RPMI7951 (cell line): ENCODE measurements at regions not wholly inside any gene's neighbourhood (a gene's known extent, or its start where the extent isn't known, plus 50 kb on each side); places are given as distances from the start of the nearest gene placed in this dataset.
A peak's percentile ranks its signal among the peaks of the same experiment; 100 is the strongest.
"Not testable (repeated sequence)": the region's sequence is repeated elsewhere in the genome, so short reads cannot be mapped to it uniquely, and the experiment has no call there.

Experiments
- DNase-seq: peaks from one replicate; pipeline ENCODE4 v3.0.0-alpha.2; 2012; ENCODE audit warnings: low read depth

DNA sequence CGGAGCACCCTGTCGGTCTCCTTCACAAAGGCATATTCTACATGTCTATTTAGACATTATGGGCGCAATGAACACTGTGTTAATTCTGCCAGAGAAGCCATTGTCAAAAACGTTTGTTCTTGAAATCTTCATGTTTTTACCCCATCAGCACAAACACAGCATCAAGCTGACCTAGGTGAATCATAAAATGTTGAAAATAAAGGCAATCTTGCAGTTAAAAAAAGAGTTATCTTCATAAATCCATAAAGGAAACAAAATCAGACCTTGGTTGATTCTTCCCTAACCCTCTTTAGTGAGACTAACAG lies 154.9 kb downstream of the DIO2 start:
- no peak for DNase-seq

GRCh38 chr14:80055667-80056496 lies 155.4 kb downstream of the DIO2 start:
- peak; percentile 34 for DNase-seq

GRCh38 chr14:80055226-80055625 lies 156.1 kb downstream of the DIO2 start:
- DNase-seq, result no peak

DNA sequence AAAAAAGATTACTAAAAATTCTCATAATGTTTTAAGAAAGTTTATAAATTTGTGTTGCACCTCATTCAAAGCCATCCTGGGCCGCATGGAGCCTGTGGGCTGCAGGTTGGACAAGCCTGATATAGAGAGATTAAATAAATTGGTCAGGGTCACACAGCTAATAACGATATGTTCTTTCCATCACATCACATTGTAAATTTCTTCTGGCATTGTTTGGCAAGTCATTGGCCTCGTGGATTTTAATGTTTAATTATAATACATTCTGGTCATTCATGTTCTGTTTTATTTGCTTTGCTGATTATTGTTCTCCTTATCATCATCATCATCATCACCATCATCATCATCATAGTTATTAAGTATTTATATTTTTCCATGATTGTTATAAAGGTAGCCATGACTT lies 157.3 kb downstream of the DIO2 start:
- DNase-seq, result no peak

DNA sequence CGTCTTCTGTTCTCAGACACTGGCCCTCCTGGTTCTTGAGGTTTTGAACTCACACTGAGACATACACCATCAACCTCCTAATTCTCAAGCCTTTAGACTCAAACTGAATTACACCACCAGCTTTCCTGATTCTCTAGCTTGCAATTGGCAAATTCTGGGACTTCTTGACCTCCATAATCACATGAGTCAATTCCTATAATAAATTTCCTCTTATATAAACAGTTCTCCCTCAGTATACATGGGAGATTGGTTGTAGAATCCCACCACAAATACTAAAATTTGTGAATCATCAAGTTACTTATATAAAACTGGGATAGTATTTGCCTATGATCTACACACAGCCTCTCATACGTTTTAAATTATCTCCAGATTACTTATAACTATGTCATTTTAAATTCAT lies 162.2 kb downstream of the DIO2 start:
- DNase-seq, result no peak

DNA sequence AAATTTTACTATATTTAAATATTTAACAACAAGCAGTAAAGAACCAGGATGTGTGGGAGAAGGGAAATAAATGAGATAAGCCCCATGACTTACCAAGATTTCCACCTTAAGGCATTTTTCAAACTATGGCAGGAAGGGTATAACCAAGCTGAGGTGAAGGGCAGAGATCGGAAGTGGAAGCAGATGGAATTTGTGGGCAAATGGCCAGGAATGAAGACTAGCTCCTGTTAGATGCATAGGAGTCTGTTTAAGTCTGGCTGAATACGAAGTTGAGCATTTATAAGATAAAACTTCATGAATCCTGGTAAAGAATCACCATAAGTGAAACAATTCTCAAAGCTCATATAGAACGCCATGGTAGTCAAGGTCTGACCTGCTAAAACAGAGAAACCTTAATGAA lies 163.5 kb downstream of the DIO2 start:
- no peak for DNase-seq

GRCh38 chr14:80037349-80037748 lies 174.0 kb downstream of the DIO2 start:
- DNase-seq, result no peak

GRCh38 chr14:80024417-80024816 lies 186.9 kb downstream of the DIO2 start:
- no peak for DNase-seq

DNA sequence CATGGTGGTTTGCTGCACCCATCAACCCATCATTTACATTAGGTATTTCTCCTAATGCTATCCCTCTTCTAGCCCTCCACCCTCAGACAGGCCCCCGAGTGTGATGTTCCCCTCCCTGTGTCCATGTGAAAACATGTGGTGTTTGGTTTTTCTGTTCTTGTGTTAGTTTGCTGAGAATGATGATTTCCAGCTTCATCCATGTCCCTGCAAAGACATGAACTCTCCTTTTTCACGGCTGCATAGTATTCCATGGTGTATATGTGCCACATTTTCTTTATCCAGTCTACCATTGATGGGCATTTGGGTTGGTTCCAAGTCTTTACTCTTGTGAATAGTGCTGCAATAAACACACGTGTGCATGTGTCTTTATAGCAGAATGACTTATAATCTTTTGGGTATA lies 192.8 kb downstream of the DIO2 start:
- DNase-seq, result not testable (repeated sequence)

DNA sequence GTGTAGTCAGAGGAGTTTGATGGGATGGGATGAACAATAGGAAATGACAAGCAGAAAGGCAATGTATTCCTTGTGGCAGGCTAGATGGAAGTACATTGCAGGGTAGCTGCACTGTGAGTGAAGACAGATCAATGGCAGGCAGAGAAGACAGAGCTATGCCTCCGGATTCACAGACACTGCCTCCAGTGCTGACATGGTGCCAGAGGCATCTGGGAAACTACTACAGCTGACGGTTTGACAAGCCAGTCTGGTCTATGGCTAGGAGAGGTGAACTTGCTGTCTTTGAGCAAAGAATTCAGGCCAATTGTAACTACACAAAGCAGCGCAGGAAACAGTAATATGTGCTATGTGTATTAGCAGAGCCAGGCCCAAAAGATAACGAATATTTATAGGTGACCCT lies 193.5 kb downstream of the DIO2 start:
- no peak for DNase-seq

DNA sequence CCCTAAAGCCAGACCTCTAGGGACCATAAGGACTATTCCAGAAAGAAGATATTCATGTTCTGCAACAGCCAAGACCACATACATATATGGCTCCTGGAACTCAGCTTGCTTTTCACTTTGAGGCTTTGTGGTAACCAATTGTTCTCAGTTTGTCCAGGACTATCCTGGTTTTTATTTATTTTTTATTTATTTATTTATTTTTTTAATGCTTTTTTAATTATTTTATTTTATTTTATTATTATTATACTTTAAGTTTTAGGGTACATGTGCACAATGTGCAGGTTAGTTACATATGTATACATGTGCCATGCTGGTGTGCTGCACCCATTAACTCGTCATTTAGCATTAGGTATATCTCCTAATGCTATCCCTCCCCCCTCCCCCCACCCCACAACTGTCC lies 201.1 kb downstream of the DIO2 start:
- DNase-seq, result not testable (repeated sequence)

DNA sequence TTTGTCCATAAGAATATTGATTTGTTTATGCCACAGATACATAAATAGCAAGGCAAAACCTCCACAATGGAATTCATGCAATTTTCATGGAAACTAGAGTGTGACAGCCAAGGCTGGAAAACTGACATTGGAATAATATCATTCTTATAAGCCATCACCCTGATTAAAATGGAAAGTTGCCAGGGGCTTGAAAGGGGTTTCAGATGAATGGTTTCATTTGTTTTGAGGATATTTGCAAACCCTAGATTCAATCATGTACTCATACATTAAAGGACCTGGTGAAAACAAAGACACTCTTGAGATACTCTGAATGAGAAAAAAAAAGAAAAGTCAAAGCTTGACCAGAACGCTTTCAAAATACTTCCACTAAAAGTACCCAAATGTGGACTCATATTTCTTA lies 205.7 kb downstream of the DIO2 start:
- peak; percentile 18 for DNase-seq

- DNase-seq, result no peak
Observed at GRCh38 chr14:80004871-80005270, 206.4 kb downstream of the DIO2 start.

- no peak for DNase-seq
Observed at GRCh38 chr14:80003138-80003537, 208.2 kb downstream of the DIO2 start.

DNA sequence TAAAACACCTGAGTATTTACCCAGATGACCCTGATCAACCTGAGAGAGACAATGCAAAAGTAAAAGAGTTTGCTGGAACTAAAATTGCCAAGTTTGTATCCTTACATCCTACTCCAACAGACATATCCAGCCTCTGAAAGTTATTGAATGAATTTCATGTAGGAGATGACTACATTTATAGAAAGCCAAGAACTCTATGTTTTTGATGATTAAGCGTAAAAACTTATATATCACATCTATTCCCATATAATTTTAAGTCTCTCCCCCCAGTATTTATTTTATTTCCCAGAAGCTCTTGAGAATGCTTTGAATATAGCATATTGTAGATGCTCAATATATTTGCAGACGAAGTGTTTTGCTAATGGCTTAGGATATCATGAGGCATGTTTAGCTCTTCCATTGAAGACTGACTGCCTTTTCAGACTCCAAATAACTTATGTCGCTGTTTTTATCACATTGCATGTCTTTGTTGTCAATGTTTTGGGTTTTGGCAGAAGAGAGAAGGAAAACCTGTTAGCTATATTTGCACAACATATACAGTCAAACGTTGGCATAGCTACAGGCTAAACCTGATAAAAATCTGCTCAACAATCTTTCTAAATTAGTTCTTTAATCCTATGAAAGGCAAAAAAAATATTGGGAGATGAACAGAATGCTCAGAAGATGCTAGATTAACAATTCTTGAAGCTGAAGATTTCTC lies 213.6 kb downstream of the DIO2 start:
- DNase-seq, result no peak

DNA sequence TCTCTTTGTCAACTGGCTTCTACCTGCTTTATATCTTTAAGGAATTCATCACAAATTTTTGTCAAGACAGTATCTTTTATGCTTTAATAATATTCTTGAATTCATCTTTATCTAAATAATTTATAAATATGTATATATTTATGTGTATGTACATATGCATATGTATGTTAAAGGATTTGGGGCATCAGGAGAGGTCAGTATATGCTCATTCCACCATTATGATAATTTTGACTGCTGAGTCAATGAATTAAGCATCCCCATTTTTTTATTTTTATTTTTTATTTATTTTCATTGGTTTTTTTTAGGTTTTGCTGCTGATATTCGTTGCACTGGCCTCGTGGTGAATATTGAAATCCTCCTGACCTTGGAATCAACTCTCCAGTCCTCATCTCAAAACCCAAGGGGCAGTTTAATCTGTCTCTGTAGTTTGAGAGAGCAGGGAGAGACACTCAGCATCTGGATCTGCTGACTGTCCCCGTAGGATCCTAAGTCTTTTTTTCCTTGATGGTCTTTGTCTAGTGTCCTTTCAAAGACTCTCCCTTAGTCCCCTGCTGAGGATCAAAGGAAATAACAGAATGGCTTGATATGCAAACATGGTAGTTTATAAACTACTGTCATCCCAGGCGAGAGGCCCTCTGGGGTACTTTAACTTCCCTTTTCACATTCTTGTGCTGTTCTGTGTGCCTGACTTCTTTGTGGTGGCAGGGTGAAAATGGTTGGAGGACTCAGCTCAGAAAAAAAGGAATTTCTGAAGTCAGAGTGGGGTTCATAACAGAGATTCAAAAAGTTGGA lies 218.7 kb downstream of the DIO2 start:
- DNase-seq, result no peak

DNA sequence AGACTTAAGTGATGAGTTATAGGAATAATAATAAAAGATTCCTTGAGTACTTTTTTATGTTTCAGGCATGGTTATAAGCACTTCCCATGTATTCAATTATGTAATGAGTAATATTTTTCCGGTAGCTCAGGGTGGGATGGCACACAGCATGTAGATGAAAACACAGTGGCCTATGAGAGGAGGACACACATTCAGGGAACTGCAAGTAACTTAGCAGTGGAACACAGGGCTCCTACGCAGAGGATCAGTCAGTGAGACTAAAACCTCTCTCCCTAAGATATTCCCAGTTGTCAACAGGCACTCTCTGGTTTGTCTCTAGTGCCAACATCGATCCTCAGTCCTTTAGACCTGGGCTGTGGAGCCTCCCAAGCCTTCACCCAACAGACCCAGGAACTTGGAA lies 219.4 kb downstream of the DIO2 start:
- DNase-seq, result no peak

GRCh38 chr14:79989990-79990389 lies 221.3 kb downstream of the DIO2 start:
- DNase-seq, result no peak

GRCh38 chr14:79986251-79986650 lies 225.1 kb downstream of the DIO2 start:
- DNase-seq, result no peak

GRCh38 chr14:79972230-79972629 lies 239.1 kb downstream of the DIO2 start:
- no peak for DNase-seq

GRCh38 chr14:79971330-79971729 lies 240.0 kb downstream of the DIO2 start:
- DNase-seq, result no peak

- DNase-seq, result no peak
Observed at GRCh38 chr14:79967453-79967852, 243.9 kb downstream of the DIO2 start.

GRCh38 chr14:79967001-79967400 lies 244.3 kb downstream of the DIO2 start:
- no peak for DNase-seq
